GM21528 (cell line): ENCODE measurements at regions not wholly inside any gene's neighbourhood (a gene's known extent, or its start where the extent isn't known, plus 50 kb on each side); places are given as distances from the start of the nearest gene placed in this dataset.
"Not testable (repeated sequence)": the region's sequence is repeated elsewhere in the genome, so short reads cannot be mapped to it uniquely, and the experiment has no call there.

Experiments used
- ATAC-seq: cut with Tn5 transposase; IDR thresholded peaks from one replicate; pipeline ENCODE4 v1.9.1; 2021; ENCODE audit warnings: mild to moderate bottlenecking, moderate library complexity; ENCODE audit not compliant: unreplicated experiment, low FRiP score

DNA sequence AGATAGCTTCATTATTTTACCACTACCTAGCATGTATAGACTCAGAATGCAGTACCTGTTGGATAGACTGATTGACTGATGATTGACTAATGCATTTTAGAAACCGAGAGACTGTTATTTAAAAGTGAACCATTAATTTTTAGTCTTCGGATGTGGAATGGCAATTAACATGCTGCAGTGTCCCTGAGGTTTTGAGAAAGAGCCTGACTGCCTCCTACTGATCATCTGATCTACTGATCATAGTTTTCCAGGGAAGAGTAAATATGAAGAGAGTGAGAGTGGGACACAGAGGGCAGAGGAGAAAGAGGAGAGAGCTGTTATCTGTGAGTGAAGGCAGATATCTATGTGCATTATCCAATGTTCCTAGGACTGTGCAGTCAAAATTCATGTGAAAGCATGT lies 764.7 kb downstream of the TRIML1 start:
- ATAC-seq = no peak

DNA sequence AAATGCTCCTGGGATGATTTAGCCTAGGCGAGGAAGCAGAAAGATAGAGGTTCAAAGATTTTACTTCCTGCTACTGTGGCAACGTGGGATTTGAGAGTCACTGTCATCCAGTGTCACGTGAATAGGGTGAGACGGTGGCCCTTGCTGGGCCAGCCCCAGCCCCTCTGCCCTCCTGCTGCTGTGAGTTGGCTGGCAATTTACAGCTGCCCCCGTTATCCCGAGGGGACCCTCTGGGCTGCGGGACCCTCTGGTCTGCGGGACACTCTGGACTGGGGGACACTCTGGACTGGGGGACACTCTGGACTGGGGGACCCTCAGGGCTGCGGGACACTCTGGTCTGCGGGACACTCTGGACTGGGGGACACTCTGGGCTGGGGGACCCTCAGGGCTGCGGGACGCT lies 765.4 kb downstream of the TRIML1 start:
- ATAC-seq = no peak

DNA sequence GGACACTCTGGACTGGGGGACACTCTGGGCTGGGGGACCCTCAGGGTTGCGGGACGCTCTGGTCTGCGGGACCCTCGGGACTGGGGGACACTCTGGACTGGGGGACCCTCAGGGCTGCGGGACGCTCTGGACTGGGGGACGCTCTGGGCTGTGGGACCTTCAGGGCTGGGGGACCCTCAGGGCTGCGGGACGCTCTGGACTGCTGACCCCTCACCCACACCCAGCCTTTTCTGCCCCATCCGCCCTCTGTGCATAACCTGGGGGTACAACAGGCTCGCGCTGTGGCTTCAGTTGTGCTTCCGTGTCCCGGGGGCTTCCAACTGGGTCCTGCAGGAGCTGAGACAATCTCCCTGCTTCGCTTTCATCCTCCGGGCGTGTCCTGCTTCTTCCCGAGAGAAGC lies 766.0 kb downstream of the TRIML1 start:
- no peak for ATAC-seq

DNA sequence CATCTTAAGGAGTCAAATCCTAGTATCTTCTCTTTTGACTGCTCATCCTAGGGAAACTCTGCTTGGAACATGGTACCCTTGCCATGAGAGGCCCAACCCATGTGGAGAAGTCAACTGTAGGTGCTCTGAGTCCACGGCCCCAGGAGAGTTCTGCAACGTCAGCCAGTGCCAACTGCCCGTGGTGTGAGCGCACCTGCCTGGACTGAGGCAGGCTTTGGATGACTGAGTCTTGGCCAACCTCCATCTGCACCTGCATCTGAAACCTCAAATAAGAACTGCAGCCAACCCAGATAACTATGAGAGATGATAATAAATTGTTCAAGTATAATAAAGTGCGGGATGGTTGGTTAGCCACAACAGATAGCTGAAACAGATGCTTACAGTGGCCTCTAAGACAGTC lies 772.0 kb downstream of the TRIML1 start:
- ATAC-seq = no peak

DNA sequence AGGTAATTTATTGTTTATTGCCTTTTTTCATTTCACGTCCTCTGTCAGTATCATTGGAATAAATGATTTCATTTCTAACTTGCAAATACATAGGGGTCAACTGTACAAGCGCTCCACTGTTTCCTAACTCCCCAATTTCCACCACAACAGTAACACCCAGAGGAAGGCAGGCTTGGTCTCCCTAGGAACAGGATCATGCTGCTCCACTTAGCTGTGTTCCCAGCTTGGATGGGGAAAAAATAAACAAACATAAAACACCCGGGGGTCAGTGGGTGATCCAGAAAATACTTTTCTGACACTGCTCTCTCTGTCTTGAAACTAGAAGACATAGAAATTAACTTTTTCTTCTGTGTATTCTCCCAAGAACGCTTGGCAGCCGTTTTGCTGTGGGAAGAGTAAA lies 772.5 kb downstream of the TRIML1 start:
- no peak for ATAC-seq

- ATAC-seq = no peak
These were observed 775.9 kb downstream of the TRIML1 start for GRCh38 chr4:188915175-188915574.

- ATAC-seq = no peak
These were observed 779.5 kb downstream of the TRIML1 start for GRCh38 chr4:188918787-188919186.

DNA sequence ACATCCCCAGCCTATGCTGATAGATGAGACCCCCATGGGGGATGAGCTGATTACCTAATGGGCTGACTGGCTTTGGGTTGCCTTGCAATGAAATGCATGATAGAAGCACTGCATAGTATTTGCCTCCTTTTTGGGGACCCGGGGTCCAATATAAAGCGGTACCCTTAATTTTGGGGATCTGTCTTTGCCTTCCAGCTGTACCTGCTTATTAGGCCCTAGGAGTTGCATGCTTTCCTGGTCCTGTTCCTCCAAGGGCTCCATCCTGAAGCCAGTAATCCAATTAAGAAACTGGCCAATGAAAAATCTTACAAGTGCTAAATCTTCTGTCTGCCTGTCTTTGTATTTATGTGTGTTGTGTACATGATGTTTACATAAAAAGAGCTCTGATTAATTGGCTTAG lies 791.6 kb downstream of the TRIML1 start:
- no peak for ATAC-seq

DNA sequence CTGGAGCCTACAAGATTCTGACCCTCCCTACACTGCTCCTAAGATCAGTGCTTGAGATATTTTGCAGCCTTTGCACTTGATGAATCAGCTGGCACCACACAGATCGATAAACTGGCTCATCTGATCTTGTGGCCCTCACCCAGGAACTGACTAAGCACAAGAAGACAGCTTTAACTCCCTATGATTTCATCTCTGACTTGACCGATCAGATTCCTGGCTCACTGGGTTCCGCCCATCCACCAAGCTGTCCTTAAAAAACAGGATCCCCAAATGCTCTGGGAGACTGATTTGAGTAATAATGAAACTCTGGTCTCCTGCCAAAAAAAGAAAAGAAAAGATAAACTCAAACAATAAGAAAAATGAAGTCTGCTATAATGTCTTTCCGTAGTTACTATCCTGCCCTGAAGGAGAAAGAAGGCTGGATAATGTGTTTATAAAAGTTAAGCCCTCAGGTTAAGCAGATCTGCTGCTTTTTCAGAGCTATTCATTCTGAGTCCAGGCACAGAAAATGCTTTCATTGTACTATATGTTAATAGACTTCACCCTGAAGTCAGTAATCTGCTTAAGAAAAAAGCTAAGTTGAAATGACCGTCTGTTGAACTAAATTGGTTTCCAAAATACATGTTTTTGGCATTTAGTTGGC lies 795.2 kb downstream of the TRIML1 start:
- ATAC-seq = no peak

DNA sequence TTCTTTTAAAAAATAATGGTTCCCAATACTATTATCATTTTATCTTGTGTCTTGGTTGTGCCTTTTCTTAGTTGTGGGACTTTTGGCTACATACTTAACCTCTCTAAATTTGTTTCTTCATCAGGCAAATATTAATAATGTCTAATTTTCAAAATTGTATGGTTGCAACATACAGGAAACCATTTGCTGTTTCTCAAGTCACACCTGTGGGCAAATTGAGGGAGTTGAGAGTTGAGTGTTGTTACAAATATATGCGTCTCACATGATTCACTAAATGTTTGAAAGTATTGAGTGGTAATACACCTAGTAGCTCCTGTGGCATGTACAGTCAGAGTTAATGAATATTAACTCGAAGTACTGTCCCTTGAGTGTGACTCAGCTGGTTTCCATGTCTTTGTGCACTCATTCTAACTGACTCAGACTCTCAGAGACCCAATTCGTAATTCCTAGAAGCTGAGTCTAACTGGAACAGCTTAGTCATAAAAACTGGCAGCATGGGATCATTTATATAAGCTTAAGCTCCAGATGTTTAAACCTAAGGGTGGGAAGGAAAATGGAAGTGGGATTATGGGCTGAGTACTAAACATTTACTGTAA lies 802.4 kb downstream of the TRIML1 start:
- ATAC-seq = no peak

GRCh38 chr4:188942606-188943005 lies 803.4 kb downstream of the TRIML1 start:
- ATAC-seq = no peak

GRCh38 chr4:188949596-188949995 lies 810.4 kb downstream of the TRIML1 start:
- no peak for ATAC-seq

GRCh38 chr4:188955066-188955465 lies 815.8 kb downstream of the TRIML1 start:
- ATAC-seq = no peak

- ATAC-seq = no peak
These were observed 817.3 kb downstream of the TRIML1 start for GRCh38 chr4:188956566-188956965.

DNA sequence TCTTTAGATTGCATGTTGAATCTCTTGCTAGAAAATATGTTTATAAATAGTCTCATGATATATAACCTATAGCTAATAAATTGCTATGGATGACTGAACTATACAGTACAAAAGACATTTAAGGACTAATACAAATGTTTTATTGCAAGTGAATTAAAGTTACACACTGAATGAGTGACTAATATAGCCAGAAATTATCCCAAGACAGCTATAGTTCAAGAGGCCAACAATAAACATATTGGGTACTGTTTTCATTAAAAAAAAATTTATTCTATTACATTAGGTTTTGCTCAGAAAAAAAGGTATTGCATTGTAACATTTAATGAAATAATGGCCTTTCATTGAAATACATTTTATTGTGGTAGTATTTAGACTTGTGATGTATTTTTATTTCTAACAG lies 819.1 kb downstream of the TRIML1 start:
- ATAC-seq = no peak

GRCh38 chr4:188959424-188959823 lies 820.2 kb downstream of the TRIML1 start:
- no peak for ATAC-seq

DNA sequence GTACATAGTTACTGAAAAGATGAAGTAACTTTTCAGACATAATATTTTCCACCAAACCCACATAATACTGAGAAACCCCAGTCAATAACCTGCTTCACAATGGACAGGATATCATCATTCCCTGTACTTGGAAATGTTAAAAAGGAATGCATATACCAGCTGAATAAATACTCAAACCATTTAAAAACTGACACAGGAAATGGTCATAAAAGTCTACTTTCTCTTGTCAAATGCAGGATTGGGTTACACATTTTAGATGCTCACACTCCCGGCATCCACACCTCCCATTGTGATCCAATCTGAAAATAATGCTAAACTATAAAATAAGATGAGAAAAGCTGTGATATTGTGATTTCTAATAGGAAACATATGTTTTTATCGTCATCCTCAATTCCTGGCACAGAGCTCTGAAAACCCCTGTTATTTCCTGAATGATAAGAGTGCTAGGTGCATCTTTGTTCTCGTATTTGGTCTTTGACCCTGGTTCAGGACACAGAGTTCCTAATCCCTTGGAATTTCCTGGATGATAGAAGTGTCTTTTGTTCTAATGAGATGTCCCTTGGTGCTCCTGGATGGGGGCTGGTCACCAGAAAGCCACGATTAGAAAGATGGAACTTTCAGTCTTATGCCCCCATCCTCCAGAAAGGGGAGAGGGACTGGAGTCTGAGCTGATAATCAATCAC lies 821.3 kb downstream of the TRIML1 start:
- no peak for ATAC-seq

- ATAC-seq = no peak
These were observed 831.9 kb downstream of the TRIML1 start for GRCh38 chr4:188971125-188971524.

DNA sequence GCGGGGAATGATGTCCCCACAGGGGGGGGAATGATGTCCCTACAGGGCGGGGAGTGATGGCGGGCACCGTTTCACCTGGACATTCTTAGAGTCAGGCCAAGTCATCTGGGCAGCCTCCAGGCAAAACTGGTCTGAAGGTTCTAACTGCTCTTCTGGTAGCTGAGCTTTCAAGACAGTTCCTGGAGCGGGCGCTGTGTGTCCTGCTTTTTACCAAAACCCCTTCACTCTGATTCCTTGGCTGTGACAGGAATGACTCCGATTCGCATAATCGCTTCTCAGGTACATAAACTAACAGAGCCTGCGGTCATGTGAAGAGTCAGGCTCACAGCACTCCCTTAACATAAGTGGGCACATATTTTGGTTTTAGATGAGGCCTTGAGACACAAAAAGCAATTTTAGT lies 836.0 kb downstream of the TRIML1 start:
- ATAC-seq = no peak

GRCh38 chr4:188976644-188977115 lies 837.4 kb downstream of the TRIML1 start:
- no peak for ATAC-seq

DNA sequence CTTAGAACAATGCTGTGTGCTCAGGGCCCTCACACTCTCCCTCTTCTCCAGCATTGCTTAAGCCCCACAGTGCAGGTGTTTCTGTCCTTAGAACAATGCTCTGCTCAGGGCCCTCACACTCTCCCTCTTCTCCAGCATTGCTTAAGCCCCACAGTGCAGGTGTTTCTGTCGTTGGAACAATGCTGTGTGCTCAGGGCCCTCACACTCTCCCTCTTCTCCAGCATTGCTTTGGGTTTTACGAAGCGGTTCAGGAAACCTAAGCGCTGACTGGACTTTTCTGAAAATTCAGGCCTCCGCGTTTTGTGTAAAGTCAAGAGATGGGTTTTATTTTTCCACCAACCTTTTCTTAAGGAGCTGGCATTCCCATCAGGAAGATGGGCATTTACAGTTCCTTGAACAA lies 838.0 kb downstream of the TRIML1 start:
- ATAC-seq = not testable (repeated sequence)

GRCh38 chr4:188984518-188984917 lies 845.3 kb downstream of the TRIML1 start:
- no peak for ATAC-seq
